Sigmoid colon (tissue), 6 donors: ENCODE measurements at regions not wholly inside any gene's neighbourhood (a gene's known extent, or its start where the extent isn't known, plus 50 kb on each side); places are given as distances from the start of the nearest gene placed in this dataset.
A peak's percentile ranks its signal among the peaks of the same experiment; 100 is the strongest.
"Not testable (repeated sequence)": the region's sequence is repeated elsewhere in the genome, so short reads cannot be mapped to it uniquely, and the experiment has no call there.

ENCODE experiments used
- DNase-seq: peaks from one replicate; pipeline ENCODE4 v3.0.0-alpha.2; 2019
- H3K27ac ChIP-seq, 4 donors: fragments of 200-600 bp; sonication (generic); one replicate each; pipeline ENCODE4 v1.5.1; 2016 to 2019; ENCODE audit warnings: mild to moderate bottlenecking in 1 of 4
- H3K27me3 ChIP-seq, 3 donors: fragments of 200-600 bp; sonication (generic); one replicate each; pipeline ENCODE4 v1.5.1; 2019; ENCODE audit warnings: mild to moderate bottlenecking in 1 of 3
- H3K36me3 ChIP-seq, 4 donors: fragments of 200-600 bp; sonication (generic); one replicate each; pipeline ENCODE4 v1.5.1; 2016 to 2019
- H3K4me1 ChIP-seq, 4 donors: fragments of 200-600 bp; sonication (generic); one replicate each; pipeline ENCODE4 v1.5.1; 2017 to 2019
- H3K4me3 ChIP-seq, 4 donors: fragments of 200-600 bp; sonication (generic); one replicate each; pipeline ENCODE4 v1.5.1; 2017 to 2019; ENCODE audit warnings: mild to moderate bottlenecking in 2 of 4, moderate library complexity in 1 of 4
- H3K9me3 ChIP-seq, 4 donors: fragments of 200-600 bp in 3 of 4; sonication (generic) in 3 of 4; one replicate each; pipeline versions ENCODE4 v1.5.1 to v1.6.1; 2013 to 2019
- EP300 ChIP-seq, 4 donors: sonication (generic); formaldehyde crosslinking; IDR thresholded peaks; one replicate each; pipeline ENCODE4 v1.6.1; 2017; ENCODE audit warnings: antibody characterized with exemption in 4 of 4
- POLR2A ChIP-seq, 2 donors: fragments of 450-650 bp; IDR thresholded peaks; one replicate each; pipeline ENCODE4 v1.6.1; 2016; ENCODE audit warnings: antibody characterized with exemption in 2 of 2, mild to moderate bottlenecking in 2 of 2, moderate library complexity in 2 of 2
- POLR2AphosphoS5 ChIP-seq, 4 donors: sonication (generic); formaldehyde crosslinking; IDR thresholded peaks; one replicate each; pipeline ENCODE4 v1.6.1; 2017; ENCODE audit warnings: antibody characterized with exemption in 4 of 4
- WGBS, 2 donors: extraction: QIAGEN DNeasy Blood & Tissue Kit; methylation state at CpG; one replicate each; pipeline ENCODE4 v1.1.7; 2013; 5-methylcytosine and 5-hydroxymethylcytosine counted together
- intact Hi-C: fragments of 100-400 bp; cut with DNase I; formaldehyde crosslinking; loops from one replicate; pipeline ENCODE4 v1.15.1; 2023
- TF ChIP-seq, protein P1 (sequence below), 4 experiments: fragments of 450-650 bp in 3 of 4; fragments of 200-600 bp in 1 of 4; IDR thresholded peaks; one replicate each; pipeline ENCODE4 v1.5.1; 2016 to 2019; ENCODE audit warnings: antibody characterized with exemption in 4 of 4, mild to moderate bottlenecking in 3 of 4, moderate library complexity in 2 of 4
- donor health status: healthy with polysubstance abuse.
- donor health status: healthy.

DNA sequence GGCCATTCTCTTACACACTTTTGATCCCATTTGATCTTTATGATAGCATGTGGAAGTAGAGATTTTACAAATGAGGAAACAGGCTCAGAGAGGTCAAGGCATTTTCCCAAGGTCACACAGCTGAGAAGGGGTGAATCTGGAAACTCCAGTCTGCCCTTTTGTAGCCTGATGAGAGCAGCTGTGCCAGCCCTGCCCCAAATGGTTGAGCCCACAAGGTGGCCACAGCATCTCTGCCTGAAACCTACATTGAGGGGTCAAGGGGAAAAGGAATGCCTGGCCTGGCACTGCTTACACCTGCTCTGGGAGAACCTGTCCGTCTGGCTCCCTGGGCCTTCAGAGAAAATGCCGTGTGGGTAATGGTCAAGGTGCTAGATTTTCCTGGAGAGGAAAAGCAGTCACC is 200.2 kb upstream of the LINGO1 start:
- 55 to 82% methylated on average over 2 of the region's 2 CpGs for WGBS, 2 donors
- peaks cover 0 to 10% (median 0%) of the 10 kb centered on the region in 3 donors for H3K27me3 ChIP-seq

DNA sequence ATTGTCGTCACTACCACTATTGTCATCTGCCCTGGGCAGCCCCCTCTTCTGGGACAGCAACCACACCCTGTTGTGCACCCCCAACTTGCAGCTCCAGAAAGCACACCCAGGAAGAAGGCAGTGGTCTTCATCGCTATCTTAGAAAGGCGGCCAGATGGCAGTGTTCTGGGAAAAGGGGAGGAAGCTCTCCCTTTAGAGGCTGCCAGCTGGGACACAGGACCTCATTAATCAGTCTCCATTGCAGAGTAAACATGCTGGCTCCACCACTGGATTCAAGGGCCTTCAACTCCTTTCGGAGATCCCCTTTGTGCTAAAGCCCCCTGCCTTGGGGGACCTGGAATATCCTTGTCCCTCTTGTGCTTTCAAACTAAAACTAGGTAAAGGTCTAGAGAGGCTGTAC is 199.3 kb upstream of the LINGO1 start:
- H3K9me3 ChIP-seq: no peaks in the 10 kb centered on the region
- no peaks in the 10 kb centered on the region for H3K4me1 ChIP-seq
- peaks cover 0 to 10% (median 0%) of the 10 kb centered on the region in 3 donors for H3K27me3 ChIP-seq
- H3K4me3 ChIP-seq: no peak overlapping the region
- H3K27ac ChIP-seq: no peak overlapping the region
- intact Hi-C loops: no loop called here
- no peak for TF ChIP-seq POLR2AphosphoS5 (IDR thresholded peaks at IDR 0.05)
- TF ChIP-seq EP300 (IDR thresholded peaks at IDR 0.05): no peak
- TF ChIP-seq, protein P1, sequence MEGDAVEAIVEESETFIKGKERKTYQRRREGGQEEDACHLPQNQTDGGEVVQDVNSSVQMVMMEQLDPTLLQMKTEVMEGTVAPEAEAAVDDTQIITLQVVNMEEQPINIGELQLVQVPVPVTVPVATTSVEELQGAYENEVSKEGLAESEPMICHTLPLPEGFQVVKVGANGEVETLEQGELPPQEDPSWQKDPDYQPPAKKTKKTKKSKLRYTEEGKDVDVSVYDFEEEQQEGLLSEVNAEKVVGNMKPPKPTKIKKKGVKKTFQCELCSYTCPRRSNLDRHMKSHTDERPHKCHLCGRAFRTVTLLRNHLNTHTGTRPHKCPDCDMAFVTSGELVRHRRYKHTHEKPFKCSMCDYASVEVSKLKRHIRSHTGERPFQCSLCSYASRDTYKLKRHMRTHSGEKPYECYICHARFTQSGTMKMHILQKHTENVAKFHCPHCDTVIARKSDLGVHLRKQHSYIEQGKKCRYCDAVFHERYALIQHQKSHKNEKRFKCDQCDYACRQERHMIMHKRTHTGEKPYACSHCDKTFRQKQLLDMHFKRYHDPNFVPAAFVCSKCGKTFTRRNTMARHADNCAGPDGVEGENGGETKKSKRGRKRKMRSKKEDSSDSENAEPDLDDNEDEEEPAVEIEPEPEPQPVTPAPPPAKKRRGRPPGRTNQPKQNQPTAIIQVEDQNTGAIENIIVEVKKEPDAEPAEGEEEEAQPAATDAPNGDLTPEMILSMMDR (IDR thresholded peaks at IDR 0.05): no peak
- TF ChIP-seq POLR2A (IDR thresholded peaks at IDR 0.05): no peak
- WGBS, 2 donors: 72 to 82% methylated on average over 4 of the region's 4 CpGs
- DNase-seq: peak; percentile 38
- H3K36me3 ChIP-seq: no peaks in the 10 kb centered on the region

More for the DNA sequence above, 200.2 kb upstream of the LINGO1 start:
- no peak overlapping the region for H3K4me3 ChIP-seq
- DNase-seq: peak; percentile 27
- no peaks in the 10 kb centered on the region for H3K9me3 ChIP-seq
- TF ChIP-seq POLR2AphosphoS5 (IDR thresholded peaks at IDR 0.05) (no peak), POLR2A (IDR thresholded peaks at IDR 0.05) (no peak), EP300 (IDR thresholded peaks at IDR 0.05) (no peak)
- TF ChIP-seq, protein P1 (IDR thresholded peaks at IDR 0.05): no peak
- no peaks in the 10 kb centered on the region for H3K36me3 ChIP-seq
- no peak overlapping the region for H3K27ac ChIP-seq
- intact Hi-C loops: no loop called here
- H3K4me1 ChIP-seq: no peaks in the 10 kb centered on the region

DNA sequence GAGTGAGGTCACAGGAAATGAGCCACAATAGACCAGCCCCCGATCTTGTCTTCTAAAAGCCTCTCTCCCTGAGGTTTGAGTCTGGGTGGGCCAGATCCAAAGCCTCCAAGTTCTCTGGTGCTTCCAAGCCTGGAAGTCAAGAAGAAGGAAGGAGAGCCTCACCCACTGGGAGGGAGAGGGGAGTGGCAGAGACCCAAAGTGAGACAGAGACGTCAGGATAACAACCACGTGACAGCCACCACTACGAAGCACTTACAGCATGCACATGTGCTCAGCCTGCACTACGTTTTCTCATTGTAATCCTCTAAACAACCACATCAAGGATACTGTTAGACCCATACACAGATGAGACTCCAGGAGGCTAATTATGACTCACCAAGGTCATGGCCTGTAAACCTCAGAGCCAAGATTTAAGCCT is 197.3 kb upstream of the LINGO1 start:
- no peak for DNase-seq
- no peaks in the 10 kb centered on the region for H3K9me3 ChIP-seq
- no peaks in the 10 kb centered on the region for H3K27me3 ChIP-seq
- intact Hi-C loops: no loop called here
- 26 to 42% methylated on average over 5 of the region's 5 CpGs for WGBS, 2 donors
- no peak overlapping the region for H3K27ac ChIP-seq
- H3K4me1 ChIP-seq: no peaks in the 10 kb centered on the region
- no peaks in the 10 kb centered on the region for H3K36me3 ChIP-seq
- TF ChIP-seq POLR2AphosphoS5 (IDR thresholded peaks at IDR 0.05): no peak
- TF ChIP-seq, protein P1 (IDR thresholded peaks at IDR 0.05): no peak
- TF ChIP-seq EP300 (IDR thresholded peaks at IDR 0.05): no peak
- TF ChIP-seq POLR2A (IDR thresholded peaks at IDR 0.05): no peak
- H3K4me3 ChIP-seq: no peak overlapping the region

DNA sequence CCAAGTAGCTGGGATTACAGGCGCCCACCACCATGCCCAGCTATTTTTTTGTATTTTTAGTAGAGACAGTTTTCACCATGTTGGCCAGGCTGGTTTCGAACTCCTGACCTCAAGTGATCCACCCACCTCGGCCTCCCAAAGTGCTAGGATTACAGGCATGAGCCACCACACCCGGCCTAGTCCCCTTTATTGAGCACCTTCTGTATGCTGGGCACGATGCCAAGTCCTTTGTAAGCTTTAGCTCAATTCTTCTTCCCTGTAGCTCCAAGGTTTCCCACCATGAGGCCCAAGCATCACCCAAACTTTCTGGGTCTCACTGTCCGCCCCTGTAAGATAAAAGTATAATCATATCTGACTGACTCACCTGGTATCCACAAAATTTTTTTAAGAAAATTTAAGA is 196.6 kb upstream of the LINGO1 start:
- not testable (repeated sequence) for H3K27ac ChIP-seq

DNA sequence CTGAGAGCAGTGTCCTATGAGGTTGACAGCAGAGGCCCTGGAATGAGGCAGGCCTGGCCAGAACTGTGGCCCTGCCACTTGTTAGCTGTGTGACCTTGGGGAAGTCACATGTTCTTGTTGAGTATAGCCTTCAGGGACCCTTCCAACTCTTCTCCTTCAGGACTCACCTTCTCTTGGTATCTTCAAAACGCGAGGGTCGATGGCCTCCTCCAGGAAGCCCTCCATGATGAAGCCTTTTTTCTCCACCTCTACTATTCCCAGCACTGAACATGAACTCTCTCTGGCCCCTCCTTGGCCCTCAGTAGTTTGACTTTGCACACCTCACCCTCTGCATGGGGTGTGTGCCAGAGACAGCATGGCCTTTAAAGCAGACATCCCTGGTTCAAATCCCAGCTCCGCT is 195.1 kb upstream of the LINGO1 start:
- Histone ChIP-seq H3K36me3 (no peaks in the 10 kb centered on the region), H3K9me3 (no peaks in the 10 kb centered on the region), H3K27ac (no peak overlapping the region), H3K4me1 (no peaks in the 10 kb centered on the region), H3K4me3 (no peak overlapping the region), H3K27me3 (no peaks in the 10 kb centered on the region)
- 94 to 97% methylated on average over 4 of the region's 4 CpGs for WGBS, 2 donors
- intact Hi-C loops: no loop called here
- no peak for DNase-seq
- no peak for TF ChIP-seq POLR2A (IDR thresholded peaks at IDR 0.05)
- no peak for TF ChIP-seq POLR2AphosphoS5 (IDR thresholded peaks at IDR 0.05)
- TF ChIP-seq, protein P1 (IDR thresholded peaks at IDR 0.05): no peak
- no peak for TF ChIP-seq EP300 (IDR thresholded peaks at IDR 0.05)

More for the DNA sequence above, 196.6 kb upstream of the LINGO1 start:
- H3K27me3 ChIP-seq, H3K4me3 ChIP-seq, H3K9me3 ChIP-seq, H3K36me3 ChIP-seq, H3K4me1 ChIP-seq, intact Hi-C loops, DNase-seq: not testable (repeated sequence)
- 81 to 92% methylated on average over 6 of the region's 6 CpGs for WGBS, 2 donors
